NT2/D1 (cell line): ENCODE measurements at regions not wholly inside any gene's neighbourhood (a gene's known extent, or its start where the extent isn't known, plus 50 kb on each side); places are given as distances from the start of the nearest gene placed in this dataset.

Source experiments
- DNase-seq: peaks from one replicate; pipeline ENCODE4 v3.0.0-alpha.2; 2011; ENCODE audit warnings: low read depth, low spot score
- H3K27me3 ChIP-seq: 2 replicates; pipeline ENCODE4 v1.6.0; 2011; ENCODE audit warnings: mild to moderate bottlenecking; ENCODE audit not compliant: insufficient read length, insufficient read depth
- H3K36me3 ChIP-seq: 2 replicates; pipeline ENCODE4 v1.6.1; 2011; ENCODE audit warnings: mild to moderate bottlenecking, low read length, mixed read lengths; ENCODE audit not compliant: insufficient read depth, insufficient read length
- H3K4me1 ChIP-seq: 2 replicates; pipeline ENCODE4 v1.5.1; 2011; ENCODE audit not compliant: insufficient read depth, insufficient read length
- H3K4me3 ChIP-seq: 2 replicates; pipeline ENCODE4 v1.5.1; 2011; ENCODE audit warnings: low read depth; ENCODE audit not compliant: insufficient read length
- H3K9ac ChIP-seq: 2 replicates; pipeline ENCODE4 v1.6.0; 2011; ENCODE audit warnings: low read depth; ENCODE audit not compliant: insufficient read length
- H3K9me3 ChIP-seq: 2 replicates; pipeline ENCODE4 v1.5.1; 2011; ENCODE audit warnings: mild to moderate bottlenecking, low read length; ENCODE audit not compliant: insufficient read depth
- SUZ12 ChIP-seq: IDR thresholded peaks from 2 replicates; pipeline ENCODE4 v1.6.1; 2011; ENCODE audit not compliant: insufficient read length, insufficient read depth; ENCODE audit errors: extremely low read depth
- YY1 ChIP-seq: IDR thresholded peaks from 2 replicates; pipeline ENCODE4 v1.6.1; 2011; ENCODE audit not compliant: insufficient read length, insufficient read depth
- ZNF274 ChIP-seq: IDR thresholded peaks from 2 replicates; pipeline ENCODE4 v1.6.1; 2011; ENCODE audit warnings: mild to moderate bottlenecking, low read depth, low read length

DNA sequence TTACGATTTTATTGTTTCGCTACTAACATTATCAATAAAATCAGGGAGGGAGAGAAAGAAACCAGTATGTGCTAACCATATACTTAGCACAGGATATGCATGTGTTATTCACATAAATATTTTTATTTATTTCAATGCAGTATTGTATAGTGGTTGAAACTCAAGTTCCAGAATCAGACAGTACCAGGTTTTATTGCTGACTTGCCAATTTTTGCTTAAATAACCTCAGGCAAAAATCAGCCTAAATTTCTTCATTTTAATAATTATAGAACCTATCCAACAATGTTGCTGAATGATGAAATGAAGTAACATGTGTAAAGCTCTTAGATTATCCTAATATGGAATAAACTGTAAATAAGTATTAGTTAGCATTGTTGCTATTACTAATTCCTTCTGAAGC lies 61.4 kb upstream of the LRRC7 start:
- Histone ChIP-seq H3K4me3 (no peak overlapping the region), H3K4me1 (no peaks in the 10 kb centered on the region), H3K36me3 (no peaks in the 10 kb centered on the region), H3K9ac (no peak overlapping the region), H3K9me3 (no peaks in the 10 kb centered on the region), H3K27me3 (no peaks in the 10 kb centered on the region)
- no peak for TF ChIP-seq ZNF274
- TF ChIP-seq YY1, result no peak
- DNase-seq, result no peak

- no peaks in the 10 kb centered on the region for H3K36me3 ChIP-seq
- H3K4me3 ChIP-seq, result no peak overlapping the region
- no peaks in the 10 kb centered on the region for H3K4me1 ChIP-seq
- H3K9ac ChIP-seq, result no peak overlapping the region
- H3K9me3 ChIP-seq, result no peaks in the 10 kb centered on the region
- no peak for DNase-seq
- H3K27me3 ChIP-seq, result no peaks in the 10 kb centered on the region
- TF ChIP-seq ZNF274 (no peak), SUZ12 (no peak), YY1 (no peak)
These were observed 61.0 kb upstream of the LRRC7 start for GRCh38 chr1:69506721-69507120.

DNA sequence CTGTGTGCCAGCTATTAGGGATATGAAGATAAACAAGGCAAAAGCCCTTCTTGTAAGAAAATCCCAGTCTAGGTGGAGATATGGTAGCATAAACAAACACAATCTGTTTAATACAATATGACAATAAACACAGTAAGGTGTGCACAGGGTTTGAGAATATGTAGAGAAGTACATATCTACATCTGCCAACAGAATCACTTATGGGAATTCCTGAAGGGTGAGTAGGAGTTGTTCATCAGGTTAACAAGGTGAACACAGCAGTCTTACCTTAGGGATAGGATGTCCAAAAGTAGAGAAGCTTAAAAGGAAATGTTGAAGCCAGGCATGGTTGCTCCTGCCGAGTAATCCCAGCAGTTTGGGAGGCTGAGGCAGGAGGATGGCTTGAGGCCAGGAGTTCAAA lies 57.7 kb upstream of the LRRC7 start:
- H3K4me3 ChIP-seq, result no peak overlapping the region
- TF ChIP-seq YY1, result no peak
- no peaks in the 10 kb centered on the region for H3K36me3 ChIP-seq
- no peaks in the 10 kb centered on the region for H3K4me1 ChIP-seq
- no peak overlapping the region for H3K9ac ChIP-seq
- H3K27me3 ChIP-seq, result no peaks in the 10 kb centered on the region
- no peak for DNase-seq
- H3K9me3 ChIP-seq, result no peaks in the 10 kb centered on the region

GRCh38 chr1:69511426-69512192 lies 56.1 kb upstream of the LRRC7 start:
- Histone ChIP-seq H3K36me3 (no peaks in the 10 kb centered on the region), H3K4me1 (no peaks in the 10 kb centered on the region), H3K9me3 (no peaks in the 10 kb centered on the region), H3K9ac (no peak overlapping the region), H3K4me3 (no peak overlapping the region), H3K27me3 (no peaks in the 10 kb centered on the region)
- TF ChIP-seq ZNF274 (no peak), YY1 (no peak), SUZ12 (no peak)
- no peak for DNase-seq

DNA sequence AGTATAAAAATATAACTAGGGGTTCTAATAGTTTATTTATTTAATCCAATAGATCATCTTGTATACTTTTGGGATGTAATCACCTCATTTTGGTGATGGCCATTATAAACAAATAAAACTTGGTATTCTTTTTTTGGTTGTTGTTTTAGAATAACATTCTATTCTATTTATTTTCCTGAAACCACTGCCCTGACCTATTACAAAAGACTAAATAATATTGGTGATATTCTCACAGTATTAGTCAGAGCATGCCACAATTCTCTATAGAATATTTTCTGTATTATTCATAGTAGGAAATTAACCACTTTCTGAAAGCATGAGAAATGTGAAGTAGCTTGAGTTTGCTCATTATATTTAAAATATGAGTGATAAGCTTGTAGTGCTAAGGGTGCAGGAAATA lies 54.1 kb upstream of the LRRC7 start:
- no peak for DNase-seq
- Histone ChIP-seq H3K4me1 (no peaks in the 10 kb centered on the region), H3K4me3 (no peak overlapping the region), H3K36me3 (no peaks in the 10 kb centered on the region), H3K9ac (no peak overlapping the region), H3K9me3 (no peaks in the 10 kb centered on the region), H3K27me3 (no peaks in the 10 kb centered on the region)
- TF ChIP-seq SUZ12, result no peak
- no peak for TF ChIP-seq YY1
- TF ChIP-seq ZNF274, result no peak
